CD14-positive monocyte (primary cell): ENCODE measurements at regions not wholly inside any gene's neighbourhood (a gene's known extent, or its start where the extent isn't known, plus 50 kb on each side); places are given as distances from the start of the nearest gene placed in this dataset.

Source experiments
- DNase-seq, 3 donors: peaks; one replicate each; pipeline ENCODE4 v3.0.0-alpha.2; 2011 to 2022
- H2AFZ ChIP-seq: 2 replicates; pipeline ENCODE4 v1.6.0; 2012; ENCODE audit warnings: mild to moderate bottlenecking, low read depth, low read length, inconsistent platforms; ENCODE audit not compliant: insufficient read depth, poor library complexity, severe bottlenecking
- H3K27ac ChIP-seq, 2 donors: 1 replicate in 1 of 2; 2 replicates in 1 of 2; pipeline ENCODE4 v1.5.1; 2012 to 2013; ENCODE audit warnings: low read length in 2 of 2, control low read depth in 1 of 2, inconsistent platforms in 1 of 2, low read depth in 1 of 2, mild to moderate bottlenecking in 1 of 2
- H3K27me3 ChIP-seq, 2 donors: one replicate each; pipeline versions ENCODE4 v1.6.0 to v1.6.1; 2011 to 2013; ENCODE audit warnings: low read length in 2 of 2; ENCODE audit not compliant: control insufficient read depth in 2 of 2, insufficient read depth in 2 of 2
- H3K36me3 ChIP-seq, 2 donors: replicated peaks in 1 of 2; 1 replicate in 1 of 2; 2 replicates in 1 of 2; pipeline versions ENCODE4 v1.5.1 to v1.6.1; 2012 to 2013; ENCODE audit warnings: low read length in 2 of 2, control low read depth in 1 of 2, inconsistent platforms in 1 of 2, mild to moderate bottlenecking in 1 of 2; ENCODE audit not compliant: insufficient read depth in 2 of 2, control insufficient read depth in 1 of 2
- H3K4me1 ChIP-seq, 2 donors: 1 replicate in 1 of 2; 2 replicates in 1 of 2; pipeline versions ENCODE4 v1.5.1 to v1.6.1; 2012 to 2013; ENCODE audit warnings: low read length in 2 of 2, control low read depth in 1 of 2, inconsistent platforms in 1 of 2, mild to moderate bottlenecking in 1 of 2, moderate library complexity in 1 of 2; ENCODE audit not compliant: insufficient read depth in 2 of 2, control insufficient read depth in 1 of 2
- H3K4me2 ChIP-seq: replicated peaks from 2 replicates; pipeline ENCODE3; 2012; ENCODE audit warnings: low read length, moderate library complexity, mild to moderate bottlenecking; ENCODE audit not compliant: poor library complexity, severe bottlenecking; ENCODE audit errors: extremely low read depth
- H3K4me3 ChIP-seq, 3 experiments: fragments of 200-600 bp in 1 of 3; sonication (generic) in 1 of 3; replicated peaks in 1 of 3; 1 replicate in 2 of 3; 2 replicates in 1 of 3; pipeline ENCODE4 v1.5.1; 2011 to 2013; ENCODE audit warnings: low read length in 3 of 3, mild to moderate bottlenecking in 3 of 3, control low read depth in 2 of 3, low read depth in 2 of 3, inconsistent platforms in 1 of 3, moderate library complexity in 1 of 3
- H3K79me2 ChIP-seq: 2 replicates; pipeline ENCODE4 v1.6.0; 2012; ENCODE audit warnings: mild to moderate bottlenecking, control low read depth, inconsistent platforms, low read length, moderate library complexity; ENCODE audit not compliant: insufficient read depth
- H3K9ac ChIP-seq: 2 replicates; pipeline ENCODE4 v1.6.0; 2017; ENCODE audit warnings: low read length, mild to moderate bottlenecking; ENCODE audit not compliant: insufficient read depth, poor library complexity, severe bottlenecking
- H3K9me3 ChIP-seq, 2 donors: replicated peaks in 1 of 2; 1 replicate in 1 of 2; 2 replicates in 1 of 2; pipeline versions ENCODE4 v1.5.1 to v1.6.1; 2012 to 2013; ENCODE audit warnings: low read length in 2 of 2, control low read depth in 1 of 2; ENCODE audit not compliant: control insufficient read depth in 1 of 2, insufficient read depth in 1 of 2
- H4K20me1 ChIP-seq: 2 replicates; pipeline ENCODE4 v1.6.0; 2012; ENCODE audit warnings: mild to moderate bottlenecking, low read length, control low read depth, moderate library complexity; ENCODE audit not compliant: insufficient read depth
- H3K27ac Mint-ChIP-seq, 7 donors: one replicate each; pipeline ENCODE4 v1.8.0; 2020; ENCODE audit warnings: mild to moderate bottlenecking in 7 of 7, mixed read lengths in 7 of 7, moderate library complexity in 6 of 7, inconsistent platforms in 2 of 7
- H3K27me3 Mint-ChIP-seq, 3 donors: one replicate each; pipeline ENCODE4 v1.8.0; 2021 to 2022; ENCODE audit warnings: low read depth in 3 of 3, mild to moderate bottlenecking in 3 of 3, mixed read lengths in 3 of 3, moderate library complexity in 3 of 3, inconsistent platforms in 1 of 3
- H3K36me3 Mint-ChIP-seq, 2 donors: one replicate each; pipeline ENCODE4 v1.8.0; 2020; ENCODE audit warnings: mixed read lengths in 2 of 2, inconsistent platforms in 1 of 2, mild to moderate bottlenecking in 1 of 2
- H3K4me1 Mint-ChIP-seq: one replicate; pipeline ENCODE4 v1.8.0; 2020; ENCODE audit warnings: mild to moderate bottlenecking, mixed read lengths
- H3K4me3 Mint-ChIP-seq, 2 donors: one replicate each; pipeline ENCODE4 v1.8.0; 2020; ENCODE audit warnings: mild to moderate bottlenecking in 2 of 2, mixed read lengths in 2 of 2, moderate library complexity in 1 of 2
- H3K9me3 Mint-ChIP-seq, 7 donors: one replicate each; pipeline ENCODE4 v1.8.0; 2020 to 2022; ENCODE audit warnings: mixed read lengths in 7 of 7, mild to moderate bottlenecking in 6 of 7, moderate library complexity in 6 of 7, inconsistent platforms in 2 of 7
- WGBS: methylation state at CpG from one replicate; pipeline ENCODE4 v1.1.5; 2013; ENCODE audit warnings: missing lambda C conversion rate; ENCODE audit not compliant: insufficient coverage; 5-methylcytosine and 5-hydroxymethylcytosine counted together
- intact Hi-C, 2 donors: fragments of 100-400 bp; cut with micrococcal nuclease; formaldehyde crosslinking; loops; one replicate each; pipeline versions ENCODE4 v1.15.0 to v1.15.1; 2023
- TF ChIP-seq, protein P1 (sequence below): fragments of 200-600 bp; IDR thresholded peaks from one replicate; pipeline ENCODE4 v1.8.0; 2022; ENCODE audit warnings: antibody characterized with exemption, mild to moderate bottlenecking

DNA sequence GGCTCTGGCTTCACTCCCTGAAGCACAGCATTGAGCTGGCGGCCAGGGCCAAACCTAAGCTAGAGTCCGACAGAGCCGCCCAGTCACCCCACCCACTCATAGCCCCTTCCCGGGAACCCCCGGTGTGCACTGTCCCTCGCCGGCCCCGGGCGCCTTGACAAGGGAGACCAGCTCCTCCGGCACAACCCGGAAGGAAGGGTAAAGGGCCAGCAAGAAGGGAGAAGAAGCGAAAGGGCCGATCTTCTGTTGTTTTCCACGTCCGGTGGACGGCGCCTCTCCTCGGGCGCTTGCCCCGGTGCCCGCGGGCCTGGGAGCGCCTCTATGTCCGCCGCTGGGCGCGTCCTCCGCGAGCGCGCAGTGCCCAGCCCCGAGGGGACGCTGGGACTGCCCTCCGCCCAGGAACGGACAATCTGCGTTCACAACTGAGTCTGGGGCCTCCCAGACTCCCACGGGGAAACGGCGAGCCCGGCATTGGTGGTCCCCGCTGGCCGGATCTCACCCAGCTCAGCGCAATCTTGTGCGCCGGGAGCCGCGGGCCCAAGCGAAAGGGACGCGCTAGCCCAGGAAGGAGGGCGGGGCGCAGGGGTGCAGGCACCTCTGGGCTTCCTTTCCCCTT lies 172.5 kb upstream of the MIR17HG start:
- peaks cover 0 to 2% of the 10 kb centered on the region in 2 donors for H3K36me3 Mint-ChIP-seq
- Histone ChIP-seq H3K27me3 (peaks cover 0 to 6% of the 10 kb centered on the region in 2 donors), H3K4me1 (peaks cover 4 to 11% of the 10 kb centered on the region in 2 donors), H3K27ac (no peak overlapping the region), H2AFZ (peak overlapping the region; percentile 83), H3K4me2 (peak overlapping the region; percentile 81), H3K79me2 (no peaks in the 10 kb centered on the region), H3K36me3 (no peaks in the 10 kb centered on the region), H4K20me1 (no peaks in the 10 kb centered on the region), H3K9me3 (no peaks in the 10 kb centered on the region), H3K4me3 (peak overlapping the region; percentile 35 to 74 (median 51)), H3K9ac (peak overlapping the region; percentile 46)
- H3K4me3 Mint-ChIP-seq = peak overlapping the region; percentile 80 to 84
- TF ChIP-seq, protein P1, sequence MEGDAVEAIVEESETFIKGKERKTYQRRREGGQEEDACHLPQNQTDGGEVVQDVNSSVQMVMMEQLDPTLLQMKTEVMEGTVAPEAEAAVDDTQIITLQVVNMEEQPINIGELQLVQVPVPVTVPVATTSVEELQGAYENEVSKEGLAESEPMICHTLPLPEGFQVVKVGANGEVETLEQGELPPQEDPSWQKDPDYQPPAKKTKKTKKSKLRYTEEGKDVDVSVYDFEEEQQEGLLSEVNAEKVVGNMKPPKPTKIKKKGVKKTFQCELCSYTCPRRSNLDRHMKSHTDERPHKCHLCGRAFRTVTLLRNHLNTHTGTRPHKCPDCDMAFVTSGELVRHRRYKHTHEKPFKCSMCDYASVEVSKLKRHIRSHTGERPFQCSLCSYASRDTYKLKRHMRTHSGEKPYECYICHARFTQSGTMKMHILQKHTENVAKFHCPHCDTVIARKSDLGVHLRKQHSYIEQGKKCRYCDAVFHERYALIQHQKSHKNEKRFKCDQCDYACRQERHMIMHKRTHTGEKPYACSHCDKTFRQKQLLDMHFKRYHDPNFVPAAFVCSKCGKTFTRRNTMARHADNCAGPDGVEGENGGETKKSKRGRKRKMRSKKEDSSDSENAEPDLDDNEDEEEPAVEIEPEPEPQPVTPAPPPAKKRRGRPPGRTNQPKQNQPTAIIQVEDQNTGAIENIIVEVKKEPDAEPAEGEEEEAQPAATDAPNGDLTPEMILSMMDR = no peak
- peaks cover 3 to 16% (median 7%) of the 10 kb centered on the region in 3 donors for H3K27me3 Mint-ChIP-seq
- H3K27ac Mint-ChIP-seq = no peak overlapping the region
- peaks cover 0 to 16% (median 0%) of the 10 kb centered on the region in 7 donors for H3K9me3 Mint-ChIP-seq
- WGBS = 17% methylated on average over 49 of the region's 52 CpGs
- H3K4me1 Mint-ChIP-seq = peaks cover 16% of the 10 kb centered on the region
- intact Hi-C loops = no loop called here
- no peak for DNase-seq

DNA sequence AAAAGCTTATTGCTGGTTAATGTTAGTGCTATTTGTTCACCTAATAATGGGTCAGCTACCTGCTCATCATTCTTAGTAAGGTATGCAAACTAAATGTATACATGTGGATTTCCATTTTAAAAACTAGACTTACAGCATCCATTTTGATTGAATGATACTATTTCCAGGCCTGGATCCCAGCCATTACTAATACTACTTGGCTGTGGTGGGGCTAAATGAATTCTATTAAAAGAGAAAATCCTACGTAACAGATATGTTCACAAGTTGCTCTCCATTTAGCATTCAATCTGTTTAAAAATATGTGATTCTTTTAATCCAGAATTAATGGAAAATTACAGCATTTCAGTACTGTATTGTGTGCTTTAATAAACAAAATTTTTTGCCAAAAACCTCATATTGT lies 169.4 kb upstream of the MIR17HG start:
- Mint-ChIP-seq H3K4me3 (no peak overlapping the region), H3K36me3 (peaks cover 0 to 2% of the 10 kb centered on the region in 2 donors), H3K4me1 (peaks cover 10% of the 10 kb centered on the region), H3K27me3 (peaks cover 3 to 16% (median 10%) of the 10 kb centered on the region in 3 donors), H3K27ac (no peak overlapping the region), H3K9me3 (peaks cover 0 to 13% (median 0%) of the 10 kb centered on the region in 7 donors)
- Histone ChIP-seq H3K36me3 (no peaks in the 10 kb centered on the region), H3K4me2 (no peak overlapping the region), H3K27ac (no peak overlapping the region), H3K4me1 (peaks cover 4 to 11% of the 10 kb centered on the region in 2 donors), H3K9me3 (no peaks in the 10 kb centered on the region), H3K79me2 (no peaks in the 10 kb centered on the region), H3K27me3 (peaks cover 0 to 6% of the 10 kb centered on the region in 2 donors), H2AFZ (no peak overlapping the region), H3K9ac (no peak overlapping the region), H3K4me3 (no peak overlapping the region), H4K20me1 (no peaks in the 10 kb centered on the region)
- WGBS = no CpG with 5 or more reads among the region's 1 CpG
- intact Hi-C loops = no loop called here
- no peak for DNase-seq
- TF ChIP-seq, protein P1 = no peak
